HEK293T (cell line): ENCODE measurements at regions not wholly inside any gene's neighbourhood (a gene's known extent, or its start where the extent isn't known, plus 50 kb on each side); places are given as distances from the start of the nearest gene placed in this dataset.

Source experiments
- BHLHE40 ChIP-seq: fragments of 450-650 bp; IDR thresholded peaks from 2 replicates; pipeline ENCODE4 v1.6.1; 2016; ENCODE audit warnings: mild to moderate bottlenecking, moderate library complexity, borderline replicate concordance
- NFRKB ChIP-seq: fragments of 450-650 bp; IDR thresholded peaks from 2 replicates; pipeline ENCODE4 v1.6.1; 2016; ENCODE audit warnings: mild to moderate bottlenecking, moderate library complexity
- SUZ12 ChIP-seq: fragments of 450-650 bp; IDR thresholded peaks from 2 replicates; pipeline ENCODE4 v1.6.1; 2016; ENCODE audit warnings: mild to moderate bottlenecking

- TF ChIP-seq BHLHE40 (no peak), NFRKB (no peak), SUZ12 (no peak)
Observed at GRCh38 chr14:33871394-33871793, 79.5 kb downstream of the EGLN3 start.
